HG03159 (cell line): ENCODE measurements at regions not wholly inside any gene's neighbourhood (a gene's known extent, or its start where the extent isn't known, plus 50 kb on each side); places are given as distances from the start of the nearest gene placed in this dataset.
A peak's percentile ranks its signal among the peaks of the same experiment; 100 is the strongest.

Experiments used
- ATAC-seq: cut with Tn5 transposase; IDR thresholded peaks from one replicate; pipeline ENCODE4 v1.9.1; 2021; ENCODE audit warnings: mild to moderate bottlenecking, moderate library complexity; ENCODE audit not compliant: unreplicated experiment

- ATAC-seq: no peak
Observed at GRCh38 chr7:145005601-145006000, 169.7 kb upstream of the TPK1 start.

- ATAC-seq: no peak
Observed at GRCh38 chr7:144997512-144997911, 161.7 kb upstream of the TPK1 start.

DNA sequence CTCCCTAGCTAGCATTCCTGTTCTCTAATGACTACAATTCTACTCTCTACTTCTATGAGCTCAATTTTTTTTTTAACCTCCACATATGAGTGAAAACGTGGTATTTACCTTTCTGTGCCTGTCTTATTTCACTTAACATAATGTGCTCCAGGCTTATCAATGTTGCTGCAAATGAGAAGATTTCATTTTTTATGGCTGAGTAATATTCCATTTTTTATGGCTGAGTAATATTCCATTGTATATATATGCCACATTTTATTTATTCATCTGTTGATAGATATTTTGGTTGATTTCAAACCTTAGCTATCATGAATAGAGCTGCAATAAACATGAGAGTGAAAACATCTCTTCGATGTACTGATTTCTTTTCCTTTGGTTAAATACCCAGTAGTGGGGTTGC lies 159.6 kb upstream of the TPK1 start:
- no peak for ATAC-seq

- no peak for ATAC-seq
Observed at GRCh38 chr7:144991041-144991440, 155.2 kb upstream of the TPK1 start.

- ATAC-seq: no peak
Observed at GRCh38 chr7:144987686-144988085, 151.8 kb upstream of the TPK1 start.

DNA sequence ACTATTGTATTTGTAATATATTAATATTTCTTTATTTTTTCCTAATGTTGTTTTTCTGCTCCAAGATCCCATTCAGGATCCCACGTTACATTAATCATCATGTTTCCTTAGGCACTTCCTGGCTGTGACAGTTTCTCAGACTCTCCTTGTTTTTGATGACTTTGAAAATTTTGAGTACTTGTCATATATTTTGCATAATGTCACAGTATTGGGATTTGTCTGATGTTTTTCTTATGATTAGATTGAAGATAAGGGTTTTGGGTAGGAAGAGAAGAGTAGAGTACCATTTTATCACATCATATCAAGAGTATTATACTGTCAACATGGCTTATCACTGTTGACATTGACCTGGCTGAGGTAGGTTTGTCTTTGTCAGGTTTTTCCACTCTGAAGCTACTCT lies 146.3 kb upstream of the TPK1 start:
- ATAC-seq: no peak

DNA sequence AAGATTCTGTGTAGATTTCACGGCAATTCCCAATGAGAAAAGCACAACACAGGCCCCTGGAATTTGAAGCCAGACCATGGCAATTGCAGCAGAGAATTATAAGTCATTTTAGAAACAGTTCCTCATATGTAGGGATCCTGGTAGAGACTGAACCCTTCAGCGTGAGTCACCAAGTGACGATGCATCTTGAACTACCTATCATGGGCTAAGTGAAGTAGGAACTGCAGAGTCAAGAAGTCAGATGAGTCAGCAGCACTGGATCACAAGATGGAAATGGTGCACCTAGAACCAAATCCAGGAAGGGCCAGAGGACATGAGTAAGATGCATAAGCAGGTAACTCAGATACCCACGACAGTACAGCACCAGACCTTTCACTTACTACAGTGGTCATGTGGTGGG lies 140.0 kb upstream of the TPK1 start:
- no peak for ATAC-seq

DNA sequence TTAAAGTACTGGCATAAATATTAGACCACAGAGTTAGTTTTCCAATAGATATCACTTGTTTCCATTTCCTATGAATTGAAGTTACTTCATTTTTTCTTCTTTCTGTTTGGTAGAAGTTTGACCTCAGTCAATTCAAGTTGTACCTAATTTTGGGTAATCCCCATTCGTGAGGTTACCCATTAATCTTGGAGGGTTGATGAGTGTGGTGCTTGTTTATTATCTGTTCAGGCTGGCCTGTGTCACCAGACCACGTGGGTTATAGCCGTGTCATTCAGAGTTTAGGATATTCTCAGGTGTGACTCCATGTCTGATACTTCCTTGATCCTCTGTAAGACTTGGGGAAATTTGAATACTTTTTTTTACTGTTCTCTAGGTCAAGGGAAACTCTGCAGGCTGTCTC lies 133.9 kb upstream of the TPK1 start:
- no peak for ATAC-seq

- ATAC-seq: no peak
Observed at GRCh38 chr7:144960763-144961162, 124.9 kb upstream of the TPK1 start.

DNA sequence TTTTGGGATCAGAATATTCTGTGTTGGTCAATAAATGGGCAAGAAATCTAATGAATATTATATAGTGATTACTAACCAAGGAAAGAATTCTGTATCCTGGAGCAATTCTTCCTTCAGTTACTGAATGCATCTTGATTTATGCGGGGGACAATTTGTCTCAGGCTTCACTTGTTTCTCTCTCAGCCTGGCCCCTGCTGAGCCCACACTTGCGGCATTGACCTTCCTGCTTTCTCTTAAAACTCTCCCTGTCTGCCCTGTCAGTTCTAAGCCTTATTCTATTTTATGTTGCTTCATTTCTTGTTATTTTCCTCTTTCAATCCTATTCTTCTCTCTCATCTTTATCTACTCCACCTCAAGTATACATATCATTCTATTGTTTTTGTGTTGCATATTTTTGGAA lies 122.1 kb upstream of the TPK1 start:
- no peak for ATAC-seq

GRCh38 chr7:144955422-144955821 lies 119.6 kb upstream of the TPK1 start:
- no peak for ATAC-seq

DNA sequence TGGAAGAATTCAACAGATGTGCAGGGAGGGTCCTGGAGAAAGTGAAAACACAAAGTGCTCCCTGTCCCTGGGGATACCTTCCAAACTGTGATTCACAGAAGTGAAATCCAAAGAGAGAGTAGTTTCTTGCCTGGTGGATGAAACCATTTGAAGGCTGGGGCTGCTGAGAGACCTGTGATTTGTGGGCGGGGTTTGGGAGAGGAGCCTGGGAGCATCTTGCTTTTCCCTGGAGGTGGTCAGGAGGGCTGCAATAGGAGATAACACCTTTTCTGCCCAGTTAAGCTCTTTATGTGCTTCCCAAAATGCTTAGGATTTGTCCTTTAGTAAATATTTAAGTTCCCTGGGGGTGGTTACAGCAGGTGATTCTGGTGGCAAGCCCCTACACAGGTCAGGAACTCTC lies 105.3 kb upstream of the TPK1 start:
- ATAC-seq: no peak

GRCh38 chr7:144937199-144937598 lies 101.3 kb upstream of the TPK1 start:
- no peak for ATAC-seq

DNA sequence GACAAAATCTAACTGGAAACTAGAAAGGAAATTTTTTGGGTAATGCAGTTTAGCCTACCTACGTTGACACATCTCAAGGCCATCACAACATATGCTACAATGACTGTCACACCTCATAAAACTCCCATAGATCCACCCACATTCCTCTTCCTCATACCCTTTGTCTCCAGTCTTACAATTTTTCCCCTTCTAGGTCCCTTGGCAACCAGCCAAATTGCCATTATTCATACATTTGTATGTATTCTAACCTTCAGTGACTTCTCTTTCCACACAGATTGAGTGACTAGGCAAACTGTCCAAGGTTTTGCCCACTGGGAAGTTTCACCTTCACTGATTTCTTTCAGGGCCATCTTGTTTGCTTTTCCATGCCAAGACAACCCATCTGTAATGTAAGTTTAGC lies 100.5 kb upstream of the TPK1 start:
- no peak for ATAC-seq

DNA sequence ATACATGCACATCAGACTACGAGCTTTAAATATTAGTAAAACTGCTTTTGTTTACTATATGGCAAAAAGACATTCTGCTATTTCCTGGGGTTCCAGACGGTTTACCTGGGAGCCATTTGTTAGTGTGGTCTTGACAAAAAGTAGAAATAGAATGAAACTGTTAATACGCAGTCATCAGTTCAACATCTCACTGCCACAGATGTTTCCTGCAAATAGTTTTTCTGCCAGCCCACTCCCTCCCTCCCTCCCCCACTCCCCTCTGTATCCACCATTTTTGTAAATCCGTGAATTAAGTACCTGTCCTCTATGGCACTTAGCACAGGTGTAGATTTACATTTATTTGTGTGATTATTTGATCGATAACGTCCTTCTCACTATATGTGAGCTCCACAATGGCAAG lies 74.6 kb upstream of the TPK1 start:
- no peak for ATAC-seq

- no peak for ATAC-seq
Observed at GRCh38 chr7:144908943-144909556, 73.2 kb upstream of the TPK1 start.

GRCh38 chr7:144908324-144908723 lies 72.5 kb upstream of the TPK1 start:
- ATAC-seq: no peak

DNA sequence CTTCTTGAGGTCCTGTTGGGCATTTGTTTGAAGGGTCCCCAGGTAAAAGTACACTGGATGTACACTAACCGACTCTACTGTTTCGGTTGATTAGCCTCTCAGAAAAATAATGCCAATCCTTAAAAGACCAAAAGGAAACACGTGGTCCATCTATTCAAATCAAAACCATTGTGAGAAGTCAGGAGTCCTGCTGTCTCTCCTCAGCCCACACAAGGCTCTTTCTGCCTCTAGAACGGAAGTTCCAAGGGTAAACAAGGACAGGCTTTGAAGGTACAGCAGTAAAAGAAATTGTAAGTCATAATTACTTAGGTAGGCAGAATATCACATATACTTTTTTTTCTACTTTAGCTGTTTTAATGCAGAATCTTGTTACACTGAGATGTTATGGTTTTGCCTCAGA lies 71.7 kb upstream of the TPK1 start:
- ATAC-seq: peak; percentile 68

DNA sequence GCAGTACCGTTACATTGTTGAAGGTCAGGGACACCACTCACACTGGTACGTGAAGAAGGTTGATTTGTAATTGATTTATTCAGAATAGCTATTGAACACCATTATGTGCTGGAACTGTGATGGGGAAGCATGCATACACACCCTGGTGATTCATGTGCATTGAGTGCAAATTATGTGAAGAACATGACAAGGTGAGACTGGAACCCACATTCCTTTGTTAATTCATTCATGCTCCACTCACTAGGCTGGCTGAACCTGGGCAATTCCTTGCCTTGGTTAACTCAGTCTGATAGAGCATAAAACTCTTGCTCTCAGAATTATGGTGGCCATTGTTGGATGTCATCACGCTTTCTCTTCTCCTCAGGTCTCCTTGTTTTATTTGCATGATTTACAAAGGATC lies 67.3 kb upstream of the TPK1 start:
- no peak for ATAC-seq

- ATAC-seq: no peak
Observed at GRCh38 chr7:144892761-144893160, 56.9 kb upstream of the TPK1 start.
